Naive thymus-derived CD4-positive, alpha-beta T cell (primary cell): ENCODE measurements at regions not wholly inside any gene's neighbourhood (a gene's known extent, or its start where the extent isn't known, plus 50 kb on each side); places are given as distances from the start of the nearest gene placed in this dataset.

Experiments
- ATAC-seq: fragments of 150-1000 bp; cut with Tn5 transposase; 2 replicates; pipeline ENCODE4 v1.10.0; 2021; ENCODE audit warnings: mild to moderate bottlenecking, moderate library complexity
- CTCF ChIA-PET: fragments of 350-600 bp; sonication (Branson Sonifier 250); formaldehyde crosslinking; loops from one replicate; lab custom pipeline; 2021; ENCODE audit warnings: antibody characterized with exemption; lab: Charles Lee
- POLR2A ChIA-PET: fragments of 350-600 bp; sonication (Branson Sonifier 250); formaldehyde crosslinking; loops from one replicate; lab custom pipeline; 2021; ENCODE audit warnings: antibody characterized with exemption, inconsistent platforms; lab: Charles Lee
- DNase-seq, 9 donors: peaks; one replicate each; pipeline versions ENCODE4 v3.0.0 to v3.0.0-alpha.2; 2020 to 2022; ENCODE audit warnings: mixed read lengths in 1 of 9
- H3K27ac ChIP-seq: one replicate; pipeline ENCODE4 v1.7.0; 2013; ENCODE audit warnings: mild to moderate bottlenecking, low read depth, low read length, moderate library complexity
- H3K27me3 ChIP-seq, 2 donors: one replicate each; pipeline ENCODE4 v1.7.0; 2013; ENCODE audit warnings: low read length in 2 of 2, mild to moderate bottlenecking in 2 of 2, moderate library complexity in 2 of 2; ENCODE audit not compliant: control insufficient read depth in 2 of 2, insufficient read depth in 2 of 2
- H3K36me3 ChIP-seq, 3 experiments: 1 replicate in 2 of 3; 2 replicates in 1 of 3; pipeline ENCODE4 v1.7.0; 2013; ENCODE audit warnings: low read length in 3 of 3, mild to moderate bottlenecking in 3 of 3, moderate library complexity in 1 of 3; ENCODE audit not compliant: insufficient read depth in 3 of 3, control insufficient read depth in 2 of 3
- H3K4me1 ChIP-seq, 2 donors: one replicate each; pipeline ENCODE4 v1.7.0; 2013; ENCODE audit warnings: low read length in 2 of 2, mild to moderate bottlenecking in 2 of 2, moderate library complexity in 1 of 2; ENCODE audit not compliant: control insufficient read depth in 2 of 2, insufficient read depth in 2 of 2
- H3K4me3 ChIP-seq: 2 replicates; pipeline ENCODE4 v1.7.0; 2013; ENCODE audit warnings: mild to moderate bottlenecking, low read length
- H3K9me3 ChIP-seq, 3 experiments: 1 replicate in 2 of 3; 2 replicates in 1 of 3; pipeline ENCODE4 v1.7.0; 2013; ENCODE audit warnings: low read length in 3 of 3; ENCODE audit not compliant: control insufficient read depth in 2 of 3
- H3K27ac Mint-ChIP-seq, 9 donors: one replicate each; pipeline ENCODE4 v1.8.0; 2020 to 2022; ENCODE audit warnings: mixed read lengths in 9 of 9, mild to moderate bottlenecking in 8 of 9, moderate library complexity in 5 of 9, inconsistent platforms in 2 of 9
- H3K27me3 Mint-ChIP-seq, 5 donors: one replicate each; pipeline ENCODE4 v1.8.0; 2021 to 2022; ENCODE audit warnings: mixed read lengths in 5 of 5, mild to moderate bottlenecking in 1 of 5
- H3K36me3 Mint-ChIP-seq, 5 donors: one replicate each; pipeline ENCODE4 v1.8.0; 2020 to 2022; ENCODE audit warnings: mixed read lengths in 5 of 5, mild to moderate bottlenecking in 3 of 5, inconsistent platforms in 1 of 5
- H3K4me1 Mint-ChIP-seq, 7 donors: one replicate each; pipeline ENCODE4 v1.8.0; 2020 to 2022; ENCODE audit warnings: mixed read lengths in 7 of 7, mild to moderate bottlenecking in 3 of 7, inconsistent platforms in 1 of 7
- H3K4me3 Mint-ChIP-seq, 10 donors: one replicate each; pipeline ENCODE4 v1.8.0; 2020 to 2022; ENCODE audit warnings: mild to moderate bottlenecking in 10 of 10, mixed read lengths in 10 of 10, moderate library complexity in 6 of 10, inconsistent platforms in 2 of 10
- H3K9me3 Mint-ChIP-seq, 11 donors: one replicate each; pipeline ENCODE4 v1.8.0; 2020 to 2022; ENCODE audit warnings: mixed read lengths in 11 of 11, mild to moderate bottlenecking in 4 of 11, inconsistent platforms in 1 of 11, moderate library complexity in 1 of 11
- intact Hi-C, 2 donors: fragments of 100-400 bp; cut with micrococcal nuclease; formaldehyde crosslinking; loops; one replicate each; pipeline ENCODE4 v1.15.1; 2023

DNA sequence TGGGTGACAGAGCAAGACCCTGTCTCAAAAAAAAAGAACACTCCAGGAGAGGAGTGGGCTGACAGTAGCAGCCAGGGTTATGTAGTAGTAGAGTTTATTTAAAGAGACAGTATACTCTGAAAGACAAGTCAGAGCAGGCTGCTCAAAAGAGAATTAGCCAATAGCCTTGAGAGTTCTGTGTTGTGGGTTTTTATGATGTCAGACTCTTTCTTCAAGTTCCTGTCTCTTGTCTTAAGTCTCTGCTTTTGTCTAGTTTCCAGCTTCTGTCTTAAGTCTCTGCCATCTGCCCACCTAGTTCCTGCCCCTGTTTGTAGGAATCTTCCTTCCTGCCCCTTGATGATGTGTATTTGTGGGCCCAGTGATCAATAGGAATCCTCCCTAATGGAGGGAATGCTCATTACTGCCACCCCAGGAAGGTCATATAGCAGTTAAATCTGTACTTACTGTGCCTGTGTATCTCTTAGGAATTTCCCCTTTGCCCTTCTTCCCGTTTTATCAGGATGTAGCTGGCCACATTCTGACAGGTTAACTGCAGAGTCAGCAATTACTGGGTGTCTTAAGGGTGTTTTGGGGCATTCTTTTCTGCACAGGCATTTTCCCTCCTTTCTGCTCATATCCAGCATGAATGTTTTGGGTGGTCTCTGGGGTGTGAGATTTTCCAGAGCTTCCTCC, 580.5 kb upstream of the SGCD start:
- ChIA-PET CTCF (no interaction called here), POLR2A (no interaction called here)
- DNase-seq, result no peak
- no peaks in the 10 kb centered on the region for H3K27me3 ChIP-seq
- H3K36me3 Mint-ChIP-seq, result no peaks in the 10 kb centered on the region
- H3K9me3 ChIP-seq, result no peaks in the 10 kb centered on the region
- ATAC-seq, result no peak
- H3K36me3 ChIP-seq, result no peaks in the 10 kb centered on the region
- no peak overlapping the region for H3K27ac ChIP-seq
- H3K9me3 Mint-ChIP-seq, result peaks cover 0 to 4% (median 0%) of the 10 kb centered on the region in 11 donors
- no peak overlapping the region for H3K4me3 Mint-ChIP-seq
- peaks cover 0 to 10% (median 0%) of the 10 kb centered on the region in 5 donors for H3K27me3 Mint-ChIP-seq
- no peaks in the 10 kb centered on the region for H3K4me1 Mint-ChIP-seq
- intact Hi-C loops, result no loop called here
- no peak overlapping the region for H3K4me3 ChIP-seq
- H3K27ac Mint-ChIP-seq, result no peak overlapping the region
- H3K4me1 ChIP-seq, result no peaks in the 10 kb centered on the region

GRCh38 chr5:155750101-155750500, 576.9 kb upstream of the SGCD start:
- ChIA-PET POLR2A (no interaction called here), CTCF (no interaction called here)
- intact Hi-C loops, result no loop called here
- no peaks in the 10 kb centered on the region for H3K9me3 ChIP-seq
- DNase-seq (no peak), ATAC-seq (no peak)
- peaks cover 0 to 18% (median 6%) of the 10 kb centered on the region in 5 donors for H3K27me3 Mint-ChIP-seq
- no peaks in the 10 kb centered on the region for H3K4me1 ChIP-seq
- peaks cover 0 to 9% (median 0%) of the 10 kb centered on the region in 11 donors for H3K9me3 Mint-ChIP-seq
- no peaks in the 10 kb centered on the region for H3K36me3 ChIP-seq
- no peaks in the 10 kb centered on the region for H3K4me1 Mint-ChIP-seq
- H3K27me3 ChIP-seq, result peaks cover 0 to 2% of the 10 kb centered on the region in 2 donors
- H3K36me3 Mint-ChIP-seq, result no peaks in the 10 kb centered on the region
- H3K27ac ChIP-seq, result no peak overlapping the region
- H3K27ac Mint-ChIP-seq, result no peak overlapping the region
- H3K4me3 Mint-ChIP-seq, result no peak overlapping the region
- H3K4me3 ChIP-seq, result no peak overlapping the region

- H3K9me3 ChIP-seq, result no peaks in the 10 kb centered on the region
- ChIA-PET CTCF (no interaction called here), POLR2A (no interaction called here)
- Mint-ChIP-seq H3K9me3 (peaks cover 0 to 9% (median 0%) of the 10 kb centered on the region in 11 donors), H3K4me1 (no peaks in the 10 kb centered on the region), H3K36me3 (no peaks in the 10 kb centered on the region), H3K27me3 (peaks cover 0 to 18% (median 6%) of the 10 kb centered on the region in 5 donors), H3K27ac (no peak overlapping the region), H3K4me3 (no peak overlapping the region)
- H3K4me3 ChIP-seq, result no peak overlapping the region
- ATAC-seq (no peak), DNase-seq (no peak)
- H3K27ac ChIP-seq, result no peak overlapping the region
- H3K36me3 ChIP-seq, result no peaks in the 10 kb centered on the region
- peaks cover 0 to 2% of the 10 kb centered on the region in 2 donors for H3K27me3 ChIP-seq
- no peaks in the 10 kb centered on the region for H3K4me1 ChIP-seq
- intact Hi-C loops, result no loop called here
Measured at GRCh38 chr5:155750571-155750970, 576.4 kb upstream of the SGCD start.

DNA sequence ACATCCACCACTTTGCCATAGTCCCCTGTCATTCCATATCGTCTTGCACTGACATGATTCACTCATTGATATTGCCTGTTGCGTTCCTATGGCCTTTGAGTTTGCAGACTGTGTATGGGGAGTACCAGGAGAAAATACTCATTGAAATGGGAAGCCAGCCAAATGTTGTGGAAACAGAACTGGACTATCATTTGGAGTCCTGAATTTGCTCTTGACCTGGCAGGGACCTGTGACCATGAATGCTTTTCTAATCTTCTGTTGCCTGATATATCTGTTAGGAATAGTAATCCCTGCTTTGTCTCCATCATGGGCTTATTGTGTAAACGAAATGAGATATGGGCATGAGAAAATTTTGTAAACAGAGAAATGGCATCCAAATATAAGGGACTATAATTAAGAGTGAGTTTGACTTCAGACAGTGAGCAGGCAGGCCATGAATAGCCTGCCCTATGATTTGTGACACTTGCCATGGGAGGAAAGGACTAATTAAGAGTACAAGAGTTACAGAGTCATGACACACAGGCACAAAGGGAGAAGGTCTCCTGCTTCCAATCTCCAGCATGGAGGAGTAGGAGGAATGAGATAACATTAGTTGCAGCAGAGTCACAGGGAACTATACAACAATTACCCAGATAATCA, 572.9 kb upstream of the SGCD start:
- intact Hi-C loops, result no loop called here
- Mint-ChIP-seq H3K27me3 (peaks cover 0 to 22% (median 10%) of the 10 kb centered on the region in 5 donors), H3K36me3 (no peaks in the 10 kb centered on the region), H3K9me3 (peaks cover 0 to 7% (median 0%) of the 10 kb centered on the region in 11 donors), H3K4me1 (no peaks in the 10 kb centered on the region), H3K27ac (no peak overlapping the region), H3K4me3 (no peak overlapping the region)
- Histone ChIP-seq H3K4me3 (no peak overlapping the region), H3K36me3 (no peaks in the 10 kb centered on the region), H3K27ac (no peak overlapping the region), H3K4me1 (no peaks in the 10 kb centered on the region), H3K27me3 (peaks cover 0 to 2% of the 10 kb centered on the region in 2 donors), H3K9me3 (no peaks in the 10 kb centered on the region)
- ChIA-PET CTCF (no interaction called here), POLR2A (no interaction called here)
- ATAC-seq, result no peak
- DNase-seq, result no peak

DNA sequence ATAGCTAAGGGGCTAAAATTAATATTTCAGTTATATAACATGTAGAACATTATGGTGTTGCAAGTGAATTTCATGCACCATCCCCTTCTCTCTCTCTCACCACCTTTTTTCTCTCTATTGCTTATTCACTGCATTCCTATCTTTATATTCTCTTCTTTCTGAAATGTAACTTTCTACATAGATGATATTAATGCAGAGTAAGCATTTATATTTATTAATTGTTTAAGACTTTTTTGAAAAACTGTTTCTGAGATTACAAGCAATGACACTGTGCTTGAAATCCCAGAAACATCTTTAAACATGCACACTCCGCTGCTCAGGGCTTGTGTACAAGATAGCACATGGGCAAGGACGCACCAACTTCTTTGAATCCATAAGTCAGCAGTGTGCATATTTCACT, 567.7 kb upstream of the SGCD start:
- ATAC-seq, result no peak
- Histone ChIP-seq H3K27ac (no peak overlapping the region), H3K27me3 (peaks cover 0 to 2% of the 10 kb centered on the region in 2 donors), H3K4me1 (no peaks in the 10 kb centered on the region), H3K36me3 (no peaks in the 10 kb centered on the region), H3K9me3 (peaks cover 0 to 6% (median 0%) of the 10 kb centered on the region in 3 experiments), H3K4me3 (no peak overlapping the region)
- no peak for DNase-seq
- peaks cover 0 to 8% (median 6%) of the 10 kb centered on the region in 5 donors for H3K27me3 Mint-ChIP-seq
- peaks cover 8 to 22% (median 15%) of the 10 kb centered on the region in 11 donors for H3K9me3 Mint-ChIP-seq
- no peak overlapping the region for H3K4me3 Mint-ChIP-seq
- intact Hi-C loops, result no loop called here
- H3K36me3 Mint-ChIP-seq, result peaks cover 0 to 6% (median 5%) of the 10 kb centered on the region in 5 donors
- peaks cover 0 to 7% (median 0%) of the 10 kb centered on the region in 7 donors for H3K4me1 Mint-ChIP-seq
- POLR2A ChIA-PET, result no interaction called here
- CTCF ChIA-PET, result no interaction called here
- no peak overlapping the region for H3K27ac Mint-ChIP-seq

DNA sequence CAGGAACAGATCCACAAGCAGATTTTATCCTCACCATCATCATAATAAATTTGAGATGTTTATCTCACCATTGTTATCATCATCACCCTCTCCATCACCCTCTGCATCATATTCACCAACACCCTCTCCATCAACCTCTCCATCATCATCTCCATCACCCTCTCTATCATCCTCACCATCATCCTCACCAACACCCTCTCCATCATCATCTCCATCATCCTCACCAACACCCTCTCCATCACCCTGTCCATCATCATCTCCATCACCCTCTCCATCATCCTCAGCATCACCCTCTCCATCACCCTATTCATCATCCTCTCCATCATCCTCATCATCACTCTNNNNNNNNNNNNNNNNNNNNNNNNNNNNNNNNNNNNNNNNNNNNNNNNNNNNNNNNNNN, 567.0 kb upstream of the SGCD start:
- H3K9me3 ChIP-seq, result peaks cover 0 to 6% (median 0%) of the 10 kb centered on the region in 3 experiments
- Mint-ChIP-seq H3K4me3 (no peak overlapping the region), H3K9me3 (peaks cover 8 to 22% (median 16%) of the 10 kb centered on the region in 11 donors), H3K36me3 (peaks cover 0 to 6% (median 5%) of the 10 kb centered on the region in 5 donors), H3K4me1 (peaks cover 0 to 7% (median 0%) of the 10 kb centered on the region in 7 donors), H3K27ac (no peak overlapping the region), H3K27me3 (peaks cover 0 to 6% (median 5%) of the 10 kb centered on the region in 5 donors)
- ATAC-seq, result no peak
- intact Hi-C loops, result no loop called here
- POLR2A ChIA-PET, result no interaction called here
- H3K4me3 ChIP-seq, result no peak overlapping the region
- H3K4me1 ChIP-seq, result no peaks in the 10 kb centered on the region
- CTCF ChIA-PET, result no interaction called here
- H3K27ac ChIP-seq, result no peak overlapping the region
- no peaks in the 10 kb centered on the region for H3K36me3 ChIP-seq
- DNase-seq, result no peak
- no peaks in the 10 kb centered on the region for H3K27me3 ChIP-seq
